ENCODE measurements at regions not wholly inside any gene's neighbourhood (a gene's known extent, or its start where the extent isn't known, plus 50 kb on each side); places are given as distances from the start of the nearest gene placed in this dataset.

GRCh38 chr9:91077624-91078368, 276.2 kb downstream of the SYK start:
- Histone ChIP-seq H3K14ac (ENCODE audit: insufficient read length) (no peak overlapping the region), H4K8ac (ENCODE audit: extremely low read depth, insufficient read depth, low read length) (no peak overlapping the region), H3K79me2 (ENCODE audit: control insufficient read depth in 1 of 2, insufficient read depth in 2 of 2, low read length in 2 of 2) (no peaks in the 10 kb centered on the region), H4K91ac (replicated peaks; ENCODE audit: insufficient read length, low read length) (no peak overlapping the region), H3K79me1 (ENCODE audit: low read depth, low read length) (no peaks in the 10 kb centered on the region; the same call in 1 of the 2 replicates), H3K9ac (replicated peaks in 1 of 4; ENCODE audit: extremely low read depth in 1 of 4, low read depth in 3 of 4, low read length in 3 of 4) (no peak overlapping the region), H3K4me2 (ENCODE audit: insufficient read depth in 1 of 2, low read depth in 2 of 2, low read length in 2 of 2) (no peak overlapping the region), H3K36me3 (ENCODE audit: control insufficient read depth in 2 of 4, insufficient read depth in 4 of 4, low read length in 3 of 4) (no peaks in the 10 kb centered on the region), H4K20me1 (replicated peaks in 1 of 2; ENCODE audit: control insufficient read depth in 1 of 2, insufficient read depth in 2 of 2, low read length in 2 of 2) (no peaks in the 10 kb centered on the region), H4K5ac (ENCODE audit: insufficient read length, low read depth, low read length) (no peak overlapping the region), H2BK5ac (ENCODE audit: low read depth, low read length) (no peak overlapping the region), H2BK12ac (ENCODE audit: low read depth, low read length) (no peak overlapping the region), H3K23ac (ENCODE audit: insufficient read length) (no peak overlapping the region), H2BK120ac (replicated peaks; ENCODE audit: low read depth, low read length) (no peak overlapping the region), H3K27me3 (replicated peaks in 1 of 4; ENCODE audit: control insufficient read depth in 3 of 4, extremely low read depth in 1 of 4, insufficient read depth in 3 of 4, low read length in 3 of 4) (no peaks in the 10 kb centered on the region), H2BK20ac (ENCODE audit: low read length) (no peak overlapping the region), H3K18ac (ENCODE audit: extremely low read depth, low read length) (no peak overlapping the region), H3K4me3 (ENCODE audit: extremely low read depth in 1 of 4, insufficient read depth in 2 of 4, low read depth in 3 of 4, low read length in 4 of 4) (no peak overlapping the region), H2AK5ac (ENCODE audit: low read depth, low read length) (no peak overlapping the region), H3K4me1 (replicated peaks in 1 of 4; ENCODE audit: control insufficient read depth in 3 of 4, insufficient read depth in 4 of 4, low read length in 3 of 4) (peaks cover 0 to 5% (median 0%) of the 10 kb centered on the region in 4 experiments; a peak in 3 of 7 replicates), H3K23me2 (ENCODE audit: low read depth, low read length) (no peaks in the 10 kb centered on the region), H3K27ac (ENCODE audit: low read depth, low read length) (no peak overlapping the region), H3K56ac (replicated peaks; ENCODE audit: insufficient read length, low read depth, low read length) (no peak overlapping the region), H3K4ac (replicated peaks; ENCODE audit: insufficient read length, low read depth, low read length) (no peak overlapping the region), H2BK15ac (ENCODE audit: low read length) (no peak overlapping the region), H2AFZ (ENCODE audit: low read length) (no peak overlapping the region), H3K9me3 (ENCODE audit: insufficient read depth in 2 of 2, low read depth in 1 of 2, low read length in 1 of 2) (no peaks in the 10 kb centered on the region)
- ChIA-PET POLR2A (ENCODE audit: partially characterized antibody) (no interaction called here), CTCF (ENCODE audit: partially characterized antibody) (no interaction called here)
- DNase-seq (ENCODE audit: low read depth in 1 of 2, low spot score in 2 of 2), result no peak
- WGBS, 2 experiments (ENCODE audit: extremely low coverage in 1 of 2, insufficient coverage in 1 of 2, insufficient read length in 1 of 2, insufficient replicate concordance in 2 of 2, low coverage in 1 of 2, low lambda C conversion rate in 2 of 2, missing lambda C conversion rate in 1 of 2), result 80% methylated on average over 6 of the region's 6 CpGs; no CpG with 5 or more reads in 1 of the 2 experiments
- no peak for FAIRE-seq
- no peak for TF ChIP-seq SAP30 (IDR thresholded peaks at IDR 0.05; ENCODE audit: insufficient read depth, insufficient replicate concordance, low read length)
- no peak for TF ChIP-seq SUZ12 (IDR thresholded peaks at IDR 0.05; ENCODE audit: low read length)
- TF ChIP-seq EP300 (IDR thresholded peaks at IDR 0.05; ENCODE audit: borderline replicate concordance in 1 of 2, low read depth in 2 of 2, low read length in 2 of 2), result no peak
